ENCODE measurements at regions not wholly inside any gene's neighbourhood (a gene's known extent, or its start where the extent isn't known, plus 50 kb on each side); places are given as distances from the start of the nearest gene placed in this dataset.

- TF ChIP-seq CTCF (IDR thresholded peaks at IDR 0.05) (no peak), POLR2A (IDR thresholded peaks at IDR 0.05) (no peak)
These were observed 217.6 kb downstream of the USP6NL start for GRCh38 chr10:11393858-11394257.
